Frontal cortex (tissue), 3 donors: ENCODE measurements at regions not wholly inside any gene's neighbourhood (a gene's known extent, or its start where the extent isn't known, plus 50 kb on each side); places are given as distances from the start of the nearest gene placed in this dataset.

Experiments used
- DNase-seq, 2 donors: peaks; one replicate each; pipeline ENCODE4 v3.0.0; 2012; ENCODE audit warnings: low spot score in 2 of 2
- FAIRE-seq: peaks from 2 replicates; lab custom pipeline; 2012; peaks lifted over from hg19 to GRCh38; lab: Jason Lieb, UNC
- donor health status: control.
- donor health status: control.
- donor health status: control.

- FAIRE-seq (no peak), DNase-seq (no peak)
These were observed 126.3 kb upstream of the POM121L12 start for GRCh38 chr7:52909131-52909530.

- no peak for DNase-seq
- no peak for FAIRE-seq
These were observed 137.7 kb upstream of the POM121L12 start for GRCh38 chr7:52897713-52898112.

DNA sequence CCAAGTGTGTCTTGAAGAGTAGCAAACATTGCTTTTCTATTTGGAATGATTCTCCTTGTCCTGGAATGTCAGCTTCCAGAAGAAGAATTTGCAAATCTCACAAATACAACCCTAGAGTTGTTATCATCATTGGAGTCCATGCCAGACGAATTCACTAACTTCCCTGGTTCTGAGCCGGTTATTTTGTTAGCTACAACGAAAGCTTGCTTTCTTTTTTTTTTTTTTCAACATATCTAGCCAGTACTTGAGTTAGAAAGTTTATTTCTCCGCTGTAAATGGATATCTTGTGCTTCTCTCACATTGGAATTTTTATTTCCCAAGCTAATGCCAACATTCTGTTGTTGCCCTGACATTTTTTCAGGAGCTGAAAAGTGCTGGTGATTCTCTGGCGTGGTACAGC lies 138.1 kb upstream of the POM121L12 start:
- FAIRE-seq, result no peak
- DNase-seq, result no peak

- FAIRE-seq (no peak), DNase-seq (no peak)
These were observed 158.2 kb upstream of the POM121L12 start for GRCh38 chr7:52877240-52877639.

- FAIRE-seq (no peak), DNase-seq (no peak)
These were observed 159.0 kb upstream of the POM121L12 start for GRCh38 chr7:52876402-52876801.

GRCh38 chr7:52863652-52864051 lies 171.8 kb upstream of the POM121L12 start:
- DNase-seq, result no peak
- no peak for FAIRE-seq

GRCh38 chr7:52862321-52862720 lies 173.1 kb upstream of the POM121L12 start:
- DNase-seq (no peak), FAIRE-seq (no peak)

DNA sequence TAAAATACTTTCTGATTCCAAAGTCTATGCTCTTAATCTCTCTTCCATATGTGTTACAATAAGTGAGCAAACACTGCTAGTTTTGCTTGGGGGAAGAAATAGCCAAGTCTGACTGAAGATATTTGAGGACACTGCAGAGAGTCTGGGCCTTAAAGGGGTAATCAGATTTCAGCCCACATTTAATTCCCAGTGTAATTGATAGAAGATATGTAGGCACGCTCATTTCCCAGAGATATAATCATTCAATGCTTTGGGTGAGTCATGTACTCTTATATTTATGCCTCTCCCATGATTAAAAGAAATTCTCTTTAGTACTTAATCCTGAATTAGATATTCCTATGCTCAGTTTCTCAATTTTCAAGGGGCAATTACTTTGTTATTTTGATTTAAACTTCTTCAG lies 178.1 kb upstream of the POM121L12 start:
- DNase-seq (no peak), FAIRE-seq (no peak)

GRCh38 chr7:52854681-52855080 lies 180.8 kb upstream of the POM121L12 start:
- DNase-seq (no peak), FAIRE-seq (no peak)

DNA sequence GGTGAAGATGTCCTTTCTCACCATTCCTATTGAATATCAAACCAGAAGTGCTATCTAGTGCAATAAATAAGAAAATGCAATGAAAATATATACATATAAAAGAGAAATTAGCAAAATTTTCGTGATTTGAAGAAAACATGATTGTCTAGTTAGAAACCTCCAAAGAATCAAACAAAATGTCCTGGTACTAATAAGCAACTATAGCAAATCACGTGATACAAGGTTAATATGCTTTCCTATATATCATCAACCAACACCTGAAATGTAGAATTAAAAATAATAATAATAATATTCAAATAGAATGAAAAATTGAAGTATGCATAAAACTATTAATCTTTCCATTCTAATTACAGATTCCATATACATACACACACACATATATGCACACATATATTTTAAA lies 183.9 kb upstream of the POM121L12 start:
- no peak for DNase-seq
- no peak for FAIRE-seq

DNA sequence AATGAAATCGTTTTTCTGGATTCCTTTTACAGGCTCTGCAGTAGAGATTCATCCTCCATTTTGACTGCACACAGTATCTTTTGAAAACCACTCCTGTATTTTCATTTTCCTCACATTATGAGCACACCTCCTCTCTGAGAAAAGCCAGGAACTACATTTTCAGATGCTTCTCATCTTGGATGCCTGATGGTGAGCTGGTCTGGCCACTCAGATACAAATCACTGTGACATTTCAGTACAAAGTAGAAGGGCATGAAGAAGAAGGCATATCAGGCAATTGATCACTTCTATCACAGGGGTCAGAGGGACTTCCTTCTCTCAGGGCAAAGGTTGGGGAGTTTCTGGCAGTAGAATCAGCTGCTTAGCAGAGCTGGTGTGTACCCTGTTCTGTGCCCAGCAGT lies 192.0 kb upstream of the POM121L12 start:
- no peak for DNase-seq
- no peak for FAIRE-seq

DNA sequence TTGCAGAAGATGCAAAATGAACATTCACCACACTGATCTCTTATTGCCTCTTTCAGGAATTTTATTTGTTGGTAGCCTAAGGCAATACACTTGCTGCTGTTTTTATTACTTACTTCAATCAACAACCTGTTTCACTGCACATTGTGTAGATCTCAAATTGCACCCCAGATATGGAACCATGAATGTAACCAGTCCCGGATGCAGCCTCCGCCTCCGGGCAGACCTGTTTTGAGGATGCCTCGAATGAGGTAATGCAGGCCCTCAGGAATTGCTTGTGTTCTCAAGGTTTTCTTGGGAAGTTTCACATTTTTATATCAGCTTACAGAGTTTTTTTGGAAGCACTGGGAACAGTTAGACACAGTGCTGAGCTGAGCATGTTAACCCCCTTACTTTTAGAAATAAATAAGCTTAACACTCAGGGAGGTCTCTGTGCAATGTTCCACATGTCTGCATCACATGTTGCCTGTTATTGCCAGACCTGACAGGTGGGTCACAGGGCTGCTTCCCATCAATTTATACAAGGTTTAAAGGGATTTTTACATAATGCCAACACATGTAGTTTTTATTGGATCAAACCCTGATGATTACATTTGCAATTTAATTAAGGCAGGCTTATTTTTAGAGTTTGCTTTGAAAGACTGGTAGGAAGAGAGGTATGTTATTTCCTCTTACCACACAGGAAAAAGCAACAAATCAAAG lies 193.1 kb upstream of the POM121L12 start:
- DNase-seq (no peak), FAIRE-seq (no peak)

GRCh38 chr7:52838981-52839411 lies 196.4 kb upstream of the POM121L12 start:
- FAIRE-seq, result no peak
- no peak for DNase-seq

DNA sequence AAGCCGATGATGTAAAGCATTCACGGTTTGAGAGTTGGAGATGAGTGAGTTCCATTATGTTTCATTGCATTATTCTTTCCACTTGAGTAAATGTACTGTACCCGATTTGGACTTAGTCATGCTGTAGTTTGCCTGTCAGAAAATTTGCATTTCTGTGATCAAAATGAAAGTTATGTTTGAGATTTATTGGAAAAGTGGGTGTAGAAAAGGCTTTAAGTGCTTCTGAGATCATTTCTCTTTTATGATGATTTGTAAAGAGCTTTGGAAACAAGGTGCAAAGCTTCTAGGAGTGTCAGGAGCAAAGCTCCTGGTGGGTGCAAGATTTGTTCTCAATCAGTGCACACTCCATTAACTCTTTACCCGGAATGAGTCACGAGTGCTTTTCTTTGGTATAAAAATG lies 204.1 kb upstream of the POM121L12 start:
- FAIRE-seq (no peak), DNase-seq (no peak)

GRCh38 chr7:52830801-52831200 lies 204.6 kb upstream of the POM121L12 start:
- DNase-seq, result no peak

DNA sequence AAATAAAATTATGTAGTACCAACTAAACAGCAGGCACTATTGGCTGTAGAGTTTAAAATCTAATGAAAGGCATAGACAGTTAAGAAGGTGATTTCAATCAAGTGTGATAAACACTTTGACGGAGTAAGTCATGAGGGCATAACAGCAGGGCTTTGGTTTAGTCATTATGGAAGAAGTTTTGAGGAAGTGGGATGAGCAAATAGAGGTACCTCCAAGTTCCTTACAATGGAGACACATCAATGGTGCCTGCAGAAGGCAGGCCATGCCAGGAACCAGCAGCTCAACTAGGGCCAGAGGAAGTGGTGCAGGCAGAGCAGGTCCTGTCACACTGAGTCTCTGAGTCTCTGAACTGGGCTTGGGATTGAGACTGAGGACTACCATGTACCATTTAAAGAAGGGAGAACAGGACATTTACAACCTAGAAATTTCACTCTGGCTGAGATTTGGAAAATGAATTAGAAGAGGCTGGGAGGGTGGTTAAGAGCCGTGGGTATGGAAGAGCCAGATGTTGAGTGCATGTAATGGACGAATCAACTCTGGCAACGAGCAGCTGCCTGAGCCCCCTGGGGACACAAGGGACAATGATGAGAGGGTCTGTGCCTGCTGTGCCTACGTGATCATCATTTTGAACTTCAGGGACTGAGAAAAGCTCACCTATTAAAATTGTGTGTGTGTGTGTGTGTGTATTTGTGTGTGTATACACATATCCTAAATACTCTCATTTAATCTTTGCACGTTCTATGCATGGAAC lies 208.7 kb upstream of the POM121L12 start:
- no peak for FAIRE-seq
- no peak for DNase-seq

More at GRCh38 chr7:52830801-52831200, 204.6 kb upstream of the POM121L12 start:
- no peak for FAIRE-seq

DNA sequence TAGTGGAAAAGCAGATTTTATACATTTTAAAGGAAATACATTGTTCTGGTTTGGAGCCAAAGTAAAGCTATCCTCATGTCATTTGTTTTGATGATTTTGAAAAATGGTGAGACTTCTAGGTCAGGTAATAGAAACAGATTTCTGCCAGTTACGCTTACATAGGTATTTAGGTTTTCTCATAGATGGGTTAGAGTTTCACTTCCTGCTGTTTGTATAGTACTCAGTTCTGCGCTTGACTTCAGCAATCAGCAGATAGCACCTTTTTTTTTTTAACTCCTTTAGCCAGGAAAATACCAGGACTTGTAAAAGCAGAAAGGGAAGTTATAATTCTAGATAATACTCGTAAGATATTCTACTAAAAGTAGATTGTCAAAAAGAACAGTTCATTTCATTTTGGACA lies 209.8 kb upstream of the POM121L12 start:
- DNase-seq (no peak), FAIRE-seq (no peak)

- FAIRE-seq (no peak), DNase-seq (no peak)
These were observed 223.9 kb upstream of the POM121L12 start for GRCh38 chr7:52811537-52811936.

- DNase-seq (no peak), FAIRE-seq (no peak)
These were observed 235.6 kb upstream of the POM121L12 start for GRCh38 chr7:52799817-52800216.

DNA sequence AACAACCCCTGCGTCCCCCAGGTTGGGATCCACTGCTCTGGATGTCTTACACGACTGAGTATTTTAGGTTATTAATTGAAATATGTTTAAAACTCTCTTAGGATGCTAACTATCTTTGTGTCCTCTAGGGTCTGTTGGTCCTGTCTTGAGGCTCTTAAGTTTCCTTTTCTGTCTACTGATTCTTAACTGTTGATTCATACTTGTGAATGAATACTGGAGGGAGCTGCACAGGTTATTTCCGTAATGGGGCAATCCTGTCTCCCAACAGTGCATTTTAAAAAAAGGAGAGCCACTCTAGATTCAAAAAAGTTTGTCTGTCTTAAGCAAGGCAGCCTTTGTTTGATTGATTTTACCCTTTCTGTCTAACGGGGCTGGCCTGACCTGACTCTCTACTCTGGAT lies 237.6 kb upstream of the POM121L12 start:
- FAIRE-seq, result no peak
- DNase-seq, result no peak

DNA sequence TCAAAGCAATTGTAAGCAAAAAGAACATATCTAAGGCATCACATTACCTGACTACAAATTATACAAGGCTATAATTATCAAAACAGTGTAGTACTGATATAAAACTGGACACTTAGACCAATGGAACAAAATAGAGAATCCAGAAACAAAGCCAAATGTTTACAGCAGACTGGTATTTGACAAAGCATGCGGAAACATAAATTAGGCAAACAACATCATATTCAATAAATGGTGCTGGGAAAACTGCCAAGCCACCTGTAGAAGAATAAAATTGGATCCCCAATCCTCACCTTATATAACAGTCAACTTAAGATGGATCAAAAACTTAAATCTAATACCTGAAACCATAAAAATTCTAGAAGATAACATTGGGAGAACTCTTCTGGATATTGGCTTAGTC lies 240.8 kb upstream of the POM121L12 start:
- FAIRE-seq, result no peak
- DNase-seq, result no peak
